ENCODE measurements at regions not wholly inside any gene's neighbourhood (a gene's known extent, or its start where the extent isn't known, plus 50 kb on each side); places are given as distances from the start of the nearest gene placed in this dataset.

GRCh38 chr11:80838153-80838552, 1397.3 kb upstream of the TENM4 start:
- no peak for TF ChIP-seq CTCF (IDR thresholded peaks at IDR 0.05; ENCODE audit: low read depth, low read length)
- no peak for DNase-seq (ENCODE audit: extremely low read depth, low read depth)

- no peak for TF ChIP-seq CTCF (IDR thresholded peaks at IDR 0.05; ENCODE audit: low read depth, low read length)
- no peak for DNase-seq (ENCODE audit: extremely low read depth, low read depth)
Observed at GRCh38 chr11:80837051-80837450, 1396.2 kb upstream of the TENM4 start.

- no peak for DNase-seq (ENCODE audit: extremely low read depth, low read depth)
Observed at GRCh38 chr11:80831374-80831773, 1390.5 kb upstream of the TENM4 start.

GRCh38 chr11:80827781-80828180, 1387.0 kb upstream of the TENM4 start:
- no peak for TF ChIP-seq CTCF (IDR thresholded peaks at IDR 0.05; ENCODE audit: low read depth, low read length)
- no peak for DNase-seq (ENCODE audit: extremely low read depth, low read depth)

More at GRCh38 chr11:80831374-80831773, 1390.5 kb upstream of the TENM4 start:
- TF ChIP-seq CTCF (IDR thresholded peaks at IDR 0.05; ENCODE audit: low read depth, low read length): no peak

GRCh38 chr11:80826808-80827207, 1386.0 kb upstream of the TENM4 start:
- no peak for DNase-seq (ENCODE audit: extremely low read depth, low read depth)
- TF ChIP-seq CTCF (IDR thresholded peaks at IDR 0.05; ENCODE audit: low read depth, low read length): no peak

GRCh38 chr11:80822308-80822707, 1381.5 kb upstream of the TENM4 start:
- DNase-seq (ENCODE audit: extremely low read depth, low read depth): no peak

GRCh38 chr11:80819271-80819670, 1378.4 kb upstream of the TENM4 start:
- DNase-seq (ENCODE audit: extremely low read depth, low read depth): no peak
- no peak for TF ChIP-seq CTCF (IDR thresholded peaks at IDR 0.05; ENCODE audit: low read depth, low read length)

More at GRCh38 chr11:80822308-80822707, 1381.5 kb upstream of the TENM4 start:
- no peak for TF ChIP-seq CTCF (IDR thresholded peaks at IDR 0.05; ENCODE audit: low read depth, low read length)

All from AG09319 (cell line).